Skeletal muscle tissue (tissue), 3 donors: ENCODE measurements at regions not wholly inside any gene's neighbourhood (a gene's known extent, or its start where the extent isn't known, plus 50 kb on each side); places are given as distances from the start of the nearest gene placed in this dataset.

Experiments
- H3K27ac ChIP-seq: one replicate; pipeline ENCODE4 v1.7.0; 2013; ENCODE audit warnings: mild to moderate bottlenecking, low read depth, low read length, inconsistent platforms
- H3K27me3 ChIP-seq, 3 donors: one replicate each; pipeline ENCODE4 v1.7.0; 2013; ENCODE audit warnings: low read length in 3 of 3; ENCODE audit not compliant: control insufficient read depth in 3 of 3, insufficient read depth in 3 of 3
- H3K36me3 ChIP-seq, 3 donors: one replicate each; pipeline ENCODE4 v1.7.0; 2013; ENCODE audit warnings: low read length in 3 of 3; ENCODE audit not compliant: control insufficient read depth in 3 of 3, insufficient read depth in 3 of 3
- H3K4me1 ChIP-seq, 3 donors: one replicate each; pipeline ENCODE4 v1.7.0; 2013; ENCODE audit warnings: low read length in 3 of 3, mild to moderate bottlenecking in 3 of 3; ENCODE audit not compliant: control insufficient read depth in 3 of 3, insufficient read depth in 3 of 3
- H3K4me3 ChIP-seq, 3 donors: one replicate each; pipeline ENCODE4 v1.7.0; 2013; ENCODE audit warnings: low read length in 3 of 3
- H3K9ac ChIP-seq, 3 donors: one replicate each; pipeline ENCODE4 v1.7.0; 2013; ENCODE audit warnings: low read length in 3 of 3, mild to moderate bottlenecking in 3 of 3, moderate library complexity in 2 of 3, low read depth in 1 of 3
- H3K9me3 ChIP-seq, 3 donors: one replicate each; pipeline ENCODE4 v1.7.0; 2013; ENCODE audit warnings: low read length in 3 of 3; ENCODE audit not compliant: control insufficient read depth in 3 of 3
- donor health status: Osteomylitis.

GRCh38 chr1:2911421-2912178 lies 109.7 kb upstream of the ACTRT2 start:
- Histone ChIP-seq H3K36me3 (no peaks in the 10 kb centered on the region), H3K4me1 (no peaks in the 10 kb centered on the region), H3K9ac (no peak overlapping the region), H3K27ac (no peak overlapping the region), H3K27me3 (peaks cover 14 to 62% (median 58%) of the 10 kb centered on the region in 3 donors), H3K4me3 (no peak overlapping the region), H3K9me3 (peaks cover 0 to 5% (median 0%) of the 10 kb centered on the region in 3 donors)

GRCh38 chr1:2912424-2913061 lies 108.7 kb upstream of the ACTRT2 start:
- Histone ChIP-seq H3K36me3 (no peaks in the 10 kb centered on the region), H3K27me3 (peaks cover 12 to 58% (median 55%) of the 10 kb centered on the region in 3 donors), H3K4me3 (no peak overlapping the region), H3K27ac (no peak overlapping the region), H3K4me1 (no peaks in the 10 kb centered on the region), H3K9me3 (peaks cover 0 to 5% (median 0%) of the 10 kb centered on the region in 3 donors), H3K9ac (no peak overlapping the region)

- H3K27me3 ChIP-seq, result peaks cover 16 to 59% (median 55%) of the 10 kb centered on the region in 3 donors
- H3K9me3 ChIP-seq, result peaks cover 0 to 5% (median 0%) of the 10 kb centered on the region in 3 donors
- no peak overlapping the region for H3K27ac ChIP-seq
Measured at GRCh38 chr1:2913091-2913490, 108.2 kb upstream of the ACTRT2 start.

GRCh38 chr1:2914702-2915101 lies 106.6 kb upstream of the ACTRT2 start:
- no peaks in the 10 kb centered on the region for H3K36me3 ChIP-seq
- H3K27me3 ChIP-seq, result peaks cover 16 to 61% (median 49%) of the 10 kb centered on the region in 3 donors
- no peak overlapping the region for H3K4me3 ChIP-seq
- H3K9ac ChIP-seq, result no peak overlapping the region
- H3K27ac ChIP-seq, result no peak overlapping the region
- H3K9me3 ChIP-seq, result peaks cover 0 to 5% (median 0%) of the 10 kb centered on the region in 3 donors
- H3K4me1 ChIP-seq, result no peaks in the 10 kb centered on the region

More at GRCh38 chr1:2913091-2913490, 108.2 kb upstream of the ACTRT2 start:
- Histone ChIP-seq H3K4me3 (no peak overlapping the region), H3K36me3 (no peaks in the 10 kb centered on the region), H3K9ac (no peak overlapping the region), H3K4me1 (no peaks in the 10 kb centered on the region)

- peaks cover 15 to 60% (median 44%) of the 10 kb centered on the region in 3 donors for H3K27me3 ChIP-seq
- no peak overlapping the region for H3K27ac ChIP-seq
- H3K4me1 ChIP-seq, result no peaks in the 10 kb centered on the region
- no peak overlapping the region for H3K4me3 ChIP-seq
- H3K36me3 ChIP-seq, result no peaks in the 10 kb centered on the region
- H3K9me3 ChIP-seq, result peaks cover 0 to 5% (median 0%) of the 10 kb centered on the region in 3 donors
- H3K9ac ChIP-seq, result no peak overlapping the region
Measured at GRCh38 chr1:2916153-2916552, 105.1 kb upstream of the ACTRT2 start.

- H3K36me3 ChIP-seq, result no peaks in the 10 kb centered on the region
- no peak overlapping the region for H3K27ac ChIP-seq
- H3K27me3 ChIP-seq, result peaks cover 15 to 58% (median 41%) of the 10 kb centered on the region in 3 donors
Measured at GRCh38 chr1:2916706-2917105, 104.6 kb upstream of the ACTRT2 start.

GRCh38 chr1:2917284-2917683 lies 104.0 kb upstream of the ACTRT2 start:
- Histone ChIP-seq H3K9me3 (peaks cover 0 to 5% (median 0%) of the 10 kb centered on the region in 3 donors), H3K27me3 (peaks cover 17 to 56% (median 40%) of the 10 kb centered on the region in 3 donors)

More at GRCh38 chr1:2916706-2917105, 104.6 kb upstream of the ACTRT2 start:
- peaks cover 0 to 5% (median 0%) of the 10 kb centered on the region in 3 donors for H3K9me3 ChIP-seq
- no peaks in the 10 kb centered on the region for H3K4me1 ChIP-seq
- H3K4me3 ChIP-seq, result no peak overlapping the region
- H3K9ac ChIP-seq, result no peak overlapping the region

GRCh38 chr1:2918441-2918840 lies 102.8 kb upstream of the ACTRT2 start:
- Histone ChIP-seq H3K27ac (no peak overlapping the region), H3K4me3 (no peak overlapping the region), H3K9me3 (peaks cover 0 to 5% (median 0%) of the 10 kb centered on the region in 3 donors), H3K4me1 (no peaks in the 10 kb centered on the region), H3K9ac (no peak overlapping the region), H3K27me3 (peaks cover 23 to 58% (median 38%) of the 10 kb centered on the region in 3 donors), H3K36me3 (no peaks in the 10 kb centered on the region)

More at GRCh38 chr1:2917284-2917683, 104.0 kb upstream of the ACTRT2 start:
- no peak overlapping the region for H3K27ac ChIP-seq
- H3K4me1 ChIP-seq, result no peaks in the 10 kb centered on the region
- H3K9ac ChIP-seq, result no peak overlapping the region
- H3K4me3 ChIP-seq, result no peak overlapping the region
- H3K36me3 ChIP-seq, result no peaks in the 10 kb centered on the region

GRCh38 chr1:2919841-2920240 lies 101.4 kb upstream of the ACTRT2 start:
- peaks cover 0 to 5% (median 0%) of the 10 kb centered on the region in 3 donors for H3K9me3 ChIP-seq
- H3K4me1 ChIP-seq, result no peaks in the 10 kb centered on the region
- no peaks in the 10 kb centered on the region for H3K36me3 ChIP-seq
- H3K27ac ChIP-seq, result no peak overlapping the region
- no peak overlapping the region for H3K9ac ChIP-seq
- no peak overlapping the region for H3K4me3 ChIP-seq
- H3K27me3 ChIP-seq, result peaks cover 27 to 57% (median 45%) of the 10 kb centered on the region in 3 donors
